ENCODE measurements at regions not wholly inside any gene's neighbourhood (a gene's known extent, or its start where the extent isn't known, plus 50 kb on each side); places are given as distances from the start of the nearest gene placed in this dataset.
"Not testable (repeated sequence)": the region's sequence is repeated elsewhere in the genome, so short reads cannot be mapped to it uniquely, and the experiment has no call there.

- TF ChIP-seq FOXP4 (CRISPR knock-in tag; IDR thresholded peaks at IDR 0.05); ESRRA (CRISPR knock-in tag; IDR thresholded peaks at IDR 0.05; ENCODE audit: borderline replicate concordance); CTCF (IDR thresholded peaks at IDR 0.05); ATF2 (CRISPR knock-in tag; IDR thresholded peaks at IDR 0.05; ENCODE audit: borderline replicate concordance, low read depth); USF2 (CRISPR knock-in tag; IDR thresholded peaks at IDR 0.05); ZNF416 (CRISPR knock-in tag; IDR thresholded peaks at IDR 0.05); SP1 (CRISPR knock-in tag; conservative IDR thresholded peaks at IDR 0.05); MAX (CRISPR knock-in tag; IDR thresholded peaks at IDR 0.05); ZNF671 (CRISPR knock-in tag; IDR thresholded peaks at IDR 0.05); ETV6 (CRISPR knock-in tag; IDR thresholded peaks at IDR 0.05); KAT7 (CRISPR knock-in tag; IDR thresholded peaks at IDR 0.05; ENCODE audit: borderline replicate concordance); MYBL2 (CRISPR knock-in tag; IDR thresholded peaks at IDR 0.05): not testable (repeated sequence)
Measured at GRCh38 chr3:33982949-33983348, 184.5 kb downstream of the PDCD6IP start.

Measured in WTC11 (cell line).